ENCODE measurements at regions not wholly inside any gene's neighbourhood (a gene's known extent, or its start where the extent isn't known, plus 50 kb on each side); places are given as distances from the start of the nearest gene placed in this dataset.

DNA sequence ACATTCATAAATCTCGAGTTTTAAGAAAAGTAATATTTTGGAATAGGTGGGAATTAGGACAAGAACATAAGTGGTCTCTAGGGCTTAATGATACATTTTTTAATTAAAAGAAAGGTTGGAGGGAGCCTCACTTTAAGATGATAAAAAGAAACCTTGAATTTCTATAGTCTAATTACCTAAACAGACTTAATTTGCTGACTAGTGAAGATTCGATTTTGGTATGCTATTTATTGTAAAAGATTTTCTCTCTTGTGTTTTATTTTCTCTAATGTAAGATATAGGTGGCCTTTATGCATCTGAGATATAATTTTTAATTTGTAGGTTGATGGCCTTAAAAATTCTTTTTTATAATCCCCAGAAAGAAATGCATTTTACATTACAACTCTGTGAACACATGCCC, 239.1 kb downstream of the COL12A1 start:
- Histone ChIP-seq H3K36me3 (replicated peaks in 1 of 2; ENCODE audit: control insufficient read depth in 1 of 2, insufficient read depth in 2 of 2, low read length in 2 of 2) (no peaks in the 10 kb centered on the region), H3K4me2 (ENCODE audit: low read depth, low read length) (no peak overlapping the region), H3K4me3 (replicated peaks in 1 of 3; ENCODE audit: insufficient read depth in 1 of 3, low read depth in 2 of 3, low read length in 3 of 3) (no peak overlapping the region), H3K27ac (ENCODE audit: extremely low read length, insufficient read depth, low read length) (no peak overlapping the region), H3K9ac (ENCODE audit: insufficient read depth, low read depth, low read length) (no peak overlapping the region), H3K27me3 (ENCODE audit: control insufficient read depth in 1 of 2, insufficient read depth in 2 of 2, low read length in 2 of 2) (no peaks in the 10 kb centered on the region), H3K4me1 (ENCODE audit: insufficient read depth, low read length) (no peaks in the 10 kb centered on the region), H3K79me2 (ENCODE audit: insufficient read depth, low read length) (no peaks in the 10 kb centered on the region), H2AFZ (ENCODE audit: low read length) (no peak overlapping the region), H4K20me1 (ENCODE audit: insufficient read depth, low read length) (no peaks in the 10 kb centered on the region), H3K9me3 (ENCODE audit: low read length) (no peaks in the 10 kb centered on the region; the same call in 1 of the 2 replicates)
- in situ Hi-C loops (cut with HindIII; ENCODE audit: extremely low pct_ligation_motif_present, low pct_unique_long_range_greater_than_20kb) (no loop called here), intact Hi-C loops (cut with micrococcal nuclease; ENCODE audit: unreplicated experiment) (no loop called here)
- FAIRE-seq (no peak), ATAC-seq (no peak), DNase-seq (ENCODE audit: low spot score) (no peak)
- TF ChIP-seq MAFF (IDR thresholded peaks at IDR 0.05; ENCODE audit: low read depth, low read length) (peak; percentile 27; the same call in 1 of the 2 replicates), DMAP1 (CRISPR knock-in tag; IDR thresholded peaks at IDR 0.05) (no peak), PHF21A (CRISPR knock-in tag; IDR thresholded peaks at IDR 0.05) (no peak), ZFX (CRISPR knock-in tag; IDR thresholded peaks at IDR 0.05; ENCODE audit: low read depth) (no peak), MAFK (conservative IDR thresholded peaks at IDR 0.05 in 1 of 2, IDR thresholded peaks at IDR 0.05 in 1 of 2; ENCODE audit: low read length in 2 of 2) (peak in 1 of 2 experiments; percentile 65; a peak in 2 of 4 replicates)
- TF ChIP-seq, protein P1, sequence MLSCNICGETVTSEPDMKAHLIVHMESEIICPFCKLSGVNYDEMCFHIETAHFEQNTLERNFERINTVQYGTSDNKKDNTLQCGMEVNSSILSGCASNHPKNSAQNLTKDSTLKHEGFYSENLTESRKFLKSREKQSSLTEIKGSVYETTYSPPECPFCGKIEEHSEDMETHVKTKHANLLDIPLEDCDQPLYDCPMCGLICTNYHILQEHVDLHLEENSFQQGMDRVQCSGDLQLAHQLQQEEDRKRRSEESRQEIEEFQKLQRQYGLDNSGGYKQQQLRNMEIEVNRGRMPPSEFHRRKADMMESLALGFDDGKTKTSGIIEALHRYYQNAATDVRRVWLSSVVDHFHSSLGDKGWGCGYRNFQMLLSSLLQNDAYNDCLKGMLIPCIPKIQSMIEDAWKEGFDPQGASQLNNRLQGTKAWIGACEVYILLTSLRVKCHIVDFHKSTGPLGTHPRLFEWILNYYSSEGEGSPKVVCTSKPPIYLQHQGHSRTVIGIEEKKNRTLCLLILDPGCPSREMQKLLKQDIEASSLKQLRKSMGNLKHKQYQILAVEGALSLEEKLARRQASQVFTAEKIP (CRISPR knock-in tag; IDR thresholded peaks at IDR 0.05; ENCODE audit: borderline replicate concordance), result no peak
- POLR2A ChIA-PET, result no interaction called here
- CTCF ChIA-PET (ENCODE audit: low intra/inter-chr PET ratio, low total read pairs), result no interaction called here
- no TSS peak for BruUV-seq (replicated peaks)
- whole genome bisulfite sequencing (ENCODE audit: low lambda C conversion rate), result 1% methylated on average over 2 of the region's 2 CpGs

DNA sequence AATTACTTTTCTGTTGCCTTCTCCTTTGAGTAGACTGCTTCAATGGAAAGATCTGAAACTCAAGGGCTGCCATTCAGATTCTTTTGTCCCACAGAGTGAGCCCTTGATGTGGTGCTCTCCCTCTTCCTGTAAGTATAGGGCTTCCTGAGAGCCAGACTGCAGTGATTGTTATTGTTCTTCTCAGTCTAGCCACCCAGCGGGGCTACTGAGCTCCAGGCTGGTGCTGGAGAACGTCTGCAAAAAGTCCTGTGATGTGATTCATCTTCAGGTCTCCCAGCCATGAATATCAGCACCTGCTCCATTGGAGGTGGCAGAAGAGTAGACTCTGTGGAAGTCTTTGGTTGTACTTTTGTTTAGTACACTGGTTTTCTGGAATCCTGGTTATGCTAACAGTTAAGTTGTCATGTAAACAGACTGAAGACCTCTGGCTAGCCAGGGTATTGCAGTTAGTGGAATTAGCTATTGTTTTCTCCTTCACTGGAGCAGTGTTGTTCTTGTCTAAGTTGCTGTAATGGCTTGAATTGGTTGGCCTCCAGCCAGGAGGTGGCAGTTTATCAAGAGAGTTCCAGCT, 240.9 kb downstream of the COL12A1 start:
- ATAC-seq, result no peak
- DNase-seq (ENCODE audit: low spot score), result no peak
- H3K79me2 ChIP-seq (ENCODE audit: insufficient read depth, low read length), result no peaks in the 10 kb centered on the region
- no peaks in the 10 kb centered on the region for H4K20me1 ChIP-seq (ENCODE audit: insufficient read depth, low read length)
- no peak overlapping the region for H3K9ac ChIP-seq (ENCODE audit: insufficient read depth, low read depth, low read length)
- no peak overlapping the region for H3K4me2 ChIP-seq (ENCODE audit: low read depth, low read length)
- in situ Hi-C loops (cut with HindIII; ENCODE audit: extremely low pct_ligation_motif_present, low pct_unique_long_range_greater_than_20kb) (no loop called here), intact Hi-C loops (cut with micrococcal nuclease; ENCODE audit: unreplicated experiment) (no loop called here)
- TF ChIP-seq DNMT1 (CRISPR knock-in tag; IDR thresholded peaks at IDR 0.05), result no peak
- TF ChIP-seq POLR2AphosphoS2 (IDR thresholded peaks at IDR 0.05; ENCODE audit: low read depth, low read length), result no peak
- no peak for TF ChIP-seq FOXK2 (IDR thresholded peaks at IDR 0.05)
- no peak for TF ChIP-seq FOSL2 (CRISPR knock-in tag; IDR thresholded peaks at IDR 0.05)
- TF ChIP-seq ZNF792 (CRISPR knock-in tag; IDR thresholded peaks at IDR 0.05), result no peak
- ChIA-PET POLR2A (no interaction called here), CTCF (ENCODE audit: low intra/inter-chr PET ratio, low total read pairs) (no interaction called here)
- H3K4me3 ChIP-seq (replicated peaks in 1 of 3; ENCODE audit: insufficient read depth in 1 of 3, low read depth in 2 of 3, low read length in 3 of 3), result no peak overlapping the region
- H2AFZ ChIP-seq (ENCODE audit: low read length), result no peak overlapping the region
- no peaks in the 10 kb centered on the region for H3K4me1 ChIP-seq (ENCODE audit: insufficient read depth, low read length)
- no peaks in the 10 kb centered on the region for H3K36me3 ChIP-seq (replicated peaks in 1 of 2; ENCODE audit: control insufficient read depth in 1 of 2, insufficient read depth in 2 of 2, low read length in 2 of 2)
- H3K9me3 ChIP-seq (ENCODE audit: low read length), result no peaks in the 10 kb centered on the region; the same call in 1 of the 2 replicates
- 0% methylated on average over 1 of the region's 2 CpGs for WGBS (ENCODE audit: low lambda C conversion rate)
- no peak overlapping the region for H3K27ac ChIP-seq (ENCODE audit: extremely low read length, insufficient read depth, low read length)
- no peak for FAIRE-seq
- BruUV-seq (replicated peaks), result no TSS peak
- H3K27me3 ChIP-seq (ENCODE audit: control insufficient read depth in 1 of 2, insufficient read depth in 2 of 2, low read length in 2 of 2), result no peaks in the 10 kb centered on the region

All from HepG2 (cell line).